Adipocyte (in vitro differentiated cells): ENCODE measurements at regions not wholly inside any gene's neighbourhood (a gene's known extent, or its start where the extent isn't known, plus 50 kb on each side); places are given as distances from the start of the nearest gene placed in this dataset.

Source experiments
- DNase-seq: peaks from one replicate; pipeline ENCODE4 v3.0.0-alpha.2; 2015; ENCODE audit warnings: low read depth
- H3K27me3 ChIP-seq: replicated peaks from 2 replicates; pipeline ENCODE4 v1.7.0; 2013; ENCODE audit warnings: mild to moderate bottlenecking, low read length, moderate library complexity; ENCODE audit not compliant: control insufficient read depth, insufficient read depth
- H3K36me3 ChIP-seq: 2 replicates; pipeline ENCODE4 v1.7.0; 2013; ENCODE audit warnings: low read length, mild to moderate bottlenecking, moderate library complexity; ENCODE audit not compliant: control insufficient read depth, insufficient read depth, severe bottlenecking
- H3K4me1 ChIP-seq: 2 replicates; pipeline ENCODE4 v1.7.0; 2013; ENCODE audit warnings: mild to moderate bottlenecking, low read length, moderate library complexity; ENCODE audit not compliant: control insufficient read depth, insufficient read depth
- H3K4me3 ChIP-seq: 2 replicates; pipeline ENCODE4 v1.7.0; 2013; ENCODE audit warnings: mild to moderate bottlenecking, low read length, moderate library complexity
- H3K9ac ChIP-seq: 2 replicates; pipeline ENCODE4 v1.7.0; 2013; ENCODE audit warnings: mild to moderate bottlenecking, low read length, moderate library complexity
- H3K9me3 ChIP-seq: 2 replicates; pipeline ENCODE4 v1.7.0; 2013; ENCODE audit warnings: mild to moderate bottlenecking, low read length, moderate library complexity; ENCODE audit not compliant: control insufficient read depth

- H3K9me3 ChIP-seq, result no peaks in the 10 kb centered on the region
- H3K9ac ChIP-seq, result no peak overlapping the region
- H3K27me3 ChIP-seq, result no peaks in the 10 kb centered on the region
- no peak overlapping the region for H3K4me3 ChIP-seq
- no peaks in the 10 kb centered on the region for H3K4me1 ChIP-seq
- no peaks in the 10 kb centered on the region for H3K36me3 ChIP-seq
- no peak for DNase-seq
Observed at GRCh38 chr6:51462896-51463295, 624.5 kb downstream of the PKHD1 start.

- Histone ChIP-seq H3K27me3 (no peaks in the 10 kb centered on the region), H3K4me1 (no peaks in the 10 kb centered on the region), H3K36me3 (no peaks in the 10 kb centered on the region), H3K9ac (no peak overlapping the region), H3K9me3 (no peaks in the 10 kb centered on the region), H3K4me3 (no peak overlapping the region)
- no peak for DNase-seq
Observed at GRCh38 chr6:51463321-51463720, 624.1 kb downstream of the PKHD1 start.

- no peak overlapping the region for H3K9ac ChIP-seq
- no peaks in the 10 kb centered on the region for H3K36me3 ChIP-seq
- no peaks in the 10 kb centered on the region for H3K9me3 ChIP-seq
- H3K4me1 ChIP-seq, result no peaks in the 10 kb centered on the region
- no peak for DNase-seq
- H3K4me3 ChIP-seq, result no peak overlapping the region
- no peaks in the 10 kb centered on the region for H3K27me3 ChIP-seq
Observed at GRCh38 chr6:51464956-51465355, 622.5 kb downstream of the PKHD1 start.

- H3K27me3 ChIP-seq, result no peaks in the 10 kb centered on the region
- no peaks in the 10 kb centered on the region for H3K4me1 ChIP-seq
- H3K9ac ChIP-seq, result no peak overlapping the region
- no peaks in the 10 kb centered on the region for H3K36me3 ChIP-seq
- H3K9me3 ChIP-seq, result no peaks in the 10 kb centered on the region
- no peak for DNase-seq
- H3K4me3 ChIP-seq, result no peak overlapping the region
Observed at GRCh38 chr6:51466427-51466826, 621.0 kb downstream of the PKHD1 start.

- Histone ChIP-seq H3K36me3 (no peaks in the 10 kb centered on the region), H3K9me3 (no peaks in the 10 kb centered on the region), H3K9ac (no peak overlapping the region), H3K4me3 (no peak overlapping the region), H3K4me1 (no peaks in the 10 kb centered on the region), H3K27me3 (no peaks in the 10 kb centered on the region)
- no peak for DNase-seq
Observed at GRCh38 chr6:51467231-51467952, 620.0 kb downstream of the PKHD1 start.

GRCh38 chr6:51468704-51469103, 618.7 kb downstream of the PKHD1 start:
- H3K36me3 ChIP-seq, result no peaks in the 10 kb centered on the region
- no peak overlapping the region for H3K4me3 ChIP-seq
- DNase-seq, result no peak

GRCh38 chr6:51472745-51473487, 614.5 kb downstream of the PKHD1 start:
- Histone ChIP-seq H3K4me3 (no peak overlapping the region), H3K36me3 (no peaks in the 10 kb centered on the region)
- DNase-seq, result no peak

More at GRCh38 chr6:51468704-51469103, 618.7 kb downstream of the PKHD1 start:
- Histone ChIP-seq H3K9ac (no peak overlapping the region), H3K4me1 (no peaks in the 10 kb centered on the region), H3K27me3 (no peaks in the 10 kb centered on the region), H3K9me3 (no peaks in the 10 kb centered on the region)

GRCh38 chr6:51474022-51474975, 613.1 kb downstream of the PKHD1 start:
- no peak overlapping the region for H3K4me3 ChIP-seq
- H3K27me3 ChIP-seq, result peaks cover 4% of the 10 kb centered on the region
- H3K9ac ChIP-seq, result no peak overlapping the region
- no peak for DNase-seq
- no peaks in the 10 kb centered on the region for H3K9me3 ChIP-seq
- no peaks in the 10 kb centered on the region for H3K4me1 ChIP-seq
- H3K36me3 ChIP-seq, result no peaks in the 10 kb centered on the region

More at GRCh38 chr6:51472745-51473487, 614.5 kb downstream of the PKHD1 start:
- Histone ChIP-seq H3K27me3 (peaks cover 4% of the 10 kb centered on the region), H3K9ac (no peak overlapping the region), H3K4me1 (no peaks in the 10 kb centered on the region), H3K9me3 (no peaks in the 10 kb centered on the region)

GRCh38 chr6:51477711-51478311, 609.6 kb downstream of the PKHD1 start:
- Histone ChIP-seq H3K36me3 (no peaks in the 10 kb centered on the region), H3K27me3 (peaks cover 4% of the 10 kb centered on the region), H3K9ac (no peak overlapping the region), H3K9me3 (no peaks in the 10 kb centered on the region), H3K4me3 (no peak overlapping the region), H3K4me1 (no peaks in the 10 kb centered on the region)
- no peak for DNase-seq

- H3K9ac ChIP-seq, result no peak overlapping the region
- H3K27me3 ChIP-seq, result peaks cover 4% of the 10 kb centered on the region
Observed at GRCh38 chr6:51479296-51479695, 608.1 kb downstream of the PKHD1 start.

More at GRCh38 chr6:51479296-51479695, 608.1 kb downstream of the PKHD1 start:
- no peak for DNase-seq
- Histone ChIP-seq H3K4me1 (no peaks in the 10 kb centered on the region), H3K4me3 (no peak overlapping the region), H3K36me3 (no peaks in the 10 kb centered on the region), H3K9me3 (no peaks in the 10 kb centered on the region)
